ENCODE measurements at regions not wholly inside any gene's neighbourhood (a gene's known extent, or its start where the extent isn't known, plus 50 kb on each side); places are given as distances from the start of the nearest gene placed in this dataset.

GRCh38 chr6:166714187-166714510, 87.1 kb upstream of the RPS6KA2 start:
- no peak for TF ChIP-seq CTCF (IDR thresholded peaks at IDR 0.05)
- no peak for TF ChIP-seq POLR2A (IDR thresholded peaks at IDR 0.05)
